ENCODE measurements at regions not wholly inside any gene's neighbourhood (a gene's known extent, or its start where the extent isn't known, plus 50 kb on each side); places are given as distances from the start of the nearest gene placed in this dataset.

DNA sequence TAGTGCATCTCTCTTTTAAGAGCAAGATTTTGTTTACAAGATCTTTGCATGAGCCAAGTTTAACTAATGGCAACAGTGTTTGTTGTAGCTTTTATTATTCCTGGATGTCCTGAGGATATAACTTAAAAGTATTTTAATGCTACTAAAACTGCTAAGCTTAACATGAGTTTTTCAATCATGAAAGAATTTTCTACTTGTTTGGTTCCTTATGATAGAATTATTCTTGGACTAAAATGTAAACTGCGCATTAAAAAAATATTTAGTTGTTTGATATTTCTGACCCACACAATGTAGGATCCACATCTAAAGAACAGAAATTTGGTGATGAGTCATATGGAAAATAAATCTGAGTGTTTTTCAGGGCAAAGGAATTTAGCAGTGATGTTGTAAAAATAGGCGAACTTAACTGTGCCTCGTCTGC is 70.8 kb downstream of the RAP2B start:
- Histone ChIP-seq H3K36me3 (no peaks in the 10 kb centered on the region), H3K4me2 (no peak overlapping the region), H3K27me3 (no peaks in the 10 kb centered on the region), H2AFZ (replicated peaks) (no peak overlapping the region), H4K20me1 (ENCODE audit: low read depth) (no peaks in the 10 kb centered on the region), H3K27ac (no peak overlapping the region), H3K4me3 (no peak overlapping the region), H3K79me2 (ENCODE audit: low read depth) (no peaks in the 10 kb centered on the region), H3F3A (ENCODE audit: low read depth) (no peaks in the 10 kb centered on the region), H3K4me1 (peaks cover 3% of the 10 kb centered on the region), H3K9me3 (ENCODE audit: low read depth) (no peaks in the 10 kb centered on the region), H3K9ac (no peak overlapping the region)
- H3K4me3 Mint-ChIP-seq, result no peak overlapping the region
- H3K4me1 Mint-ChIP-seq, result peaks cover 7% of the 10 kb centered on the region
- peaks cover 5% of the 10 kb centered on the region for H3K27me3 Mint-ChIP-seq (ENCODE audit: insufficient read depth, low read depth)
- no peak overlapping the region for H3K27ac Mint-ChIP-seq
- DNase-seq (ENCODE audit: low spot score), result no peak
- no peak for TF ChIP-seq EZH2phosphoT487 (IDR thresholded peaks at IDR 0.05)
- TF ChIP-seq, protein P1, sequence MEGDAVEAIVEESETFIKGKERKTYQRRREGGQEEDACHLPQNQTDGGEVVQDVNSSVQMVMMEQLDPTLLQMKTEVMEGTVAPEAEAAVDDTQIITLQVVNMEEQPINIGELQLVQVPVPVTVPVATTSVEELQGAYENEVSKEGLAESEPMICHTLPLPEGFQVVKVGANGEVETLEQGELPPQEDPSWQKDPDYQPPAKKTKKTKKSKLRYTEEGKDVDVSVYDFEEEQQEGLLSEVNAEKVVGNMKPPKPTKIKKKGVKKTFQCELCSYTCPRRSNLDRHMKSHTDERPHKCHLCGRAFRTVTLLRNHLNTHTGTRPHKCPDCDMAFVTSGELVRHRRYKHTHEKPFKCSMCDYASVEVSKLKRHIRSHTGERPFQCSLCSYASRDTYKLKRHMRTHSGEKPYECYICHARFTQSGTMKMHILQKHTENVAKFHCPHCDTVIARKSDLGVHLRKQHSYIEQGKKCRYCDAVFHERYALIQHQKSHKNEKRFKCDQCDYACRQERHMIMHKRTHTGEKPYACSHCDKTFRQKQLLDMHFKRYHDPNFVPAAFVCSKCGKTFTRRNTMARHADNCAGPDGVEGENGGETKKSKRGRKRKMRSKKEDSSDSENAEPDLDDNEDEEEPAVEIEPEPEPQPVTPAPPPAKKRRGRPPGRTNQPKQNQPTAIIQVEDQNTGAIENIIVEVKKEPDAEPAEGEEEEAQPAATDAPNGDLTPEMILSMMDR (IDR thresholded peaks at IDR 0.05), result no peak
- no peak for TF ChIP-seq EZH2 (IDR thresholded peaks at IDR 0.05)
- no peaks in the 10 kb centered on the region for H3K36me3 Mint-ChIP-seq
- H3K9me3 Mint-ChIP-seq, result peaks cover 2% of the 10 kb centered on the region

DNA sequence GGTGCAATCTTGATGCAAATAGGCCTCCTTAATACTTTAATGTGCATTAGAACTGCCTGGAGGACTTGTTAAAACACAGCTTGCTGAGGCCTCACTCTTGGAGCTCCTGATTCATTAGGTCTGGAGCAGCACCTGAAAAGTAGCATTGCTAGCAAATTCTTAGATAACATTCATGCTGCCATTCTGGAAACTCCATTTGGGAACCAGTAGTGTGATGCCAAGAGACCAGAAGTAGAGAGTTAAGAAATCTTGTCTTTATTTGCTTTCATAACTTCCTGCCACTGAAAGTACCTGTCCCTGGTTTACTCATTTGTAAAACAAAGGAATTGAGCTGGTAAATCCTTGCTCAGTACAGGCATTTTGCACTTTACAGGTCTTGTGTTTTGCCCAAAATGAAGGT is 72.0 kb downstream of the RAP2B start:
- H3K4me3 ChIP-seq, result no peak overlapping the region
- H3K9ac ChIP-seq, result no peak overlapping the region
- H2AFZ ChIP-seq (replicated peaks), result no peak overlapping the region
- H3K27me3 Mint-ChIP-seq (ENCODE audit: insufficient read depth, low read depth), result peaks cover 5% of the 10 kb centered on the region
- H3K4me1 ChIP-seq, result peaks cover 3% of the 10 kb centered on the region
- no peak for DNase-seq (ENCODE audit: low spot score)
- H3K27me3 ChIP-seq, result no peaks in the 10 kb centered on the region
- no peak overlapping the region for H3K4me3 Mint-ChIP-seq
- H3K9me3 ChIP-seq (ENCODE audit: low read depth), result no peaks in the 10 kb centered on the region
- no peaks in the 10 kb centered on the region for H3F3A ChIP-seq (ENCODE audit: low read depth)
- peaks cover 7% of the 10 kb centered on the region for H3K4me1 Mint-ChIP-seq
- TF ChIP-seq EZH2 (IDR thresholded peaks at IDR 0.05) (no peak), EZH2phosphoT487 (IDR thresholded peaks at IDR 0.05) (no peak)
- TF ChIP-seq, protein P1 (IDR thresholded peaks at IDR 0.05), result no peak
- peaks cover 2% of the 10 kb centered on the region for H3K9me3 Mint-ChIP-seq
- H3K27ac ChIP-seq, result no peak overlapping the region
- no peak overlapping the region for H3K4me2 ChIP-seq
- no peaks in the 10 kb centered on the region for H3K79me2 ChIP-seq (ENCODE audit: low read depth)
- no peaks in the 10 kb centered on the region for H4K20me1 ChIP-seq (ENCODE audit: low read depth)
- no peaks in the 10 kb centered on the region for H3K36me3 Mint-ChIP-seq
- no peak overlapping the region for H3K27ac Mint-ChIP-seq
- no peaks in the 10 kb centered on the region for H3K36me3 ChIP-seq

DNA sequence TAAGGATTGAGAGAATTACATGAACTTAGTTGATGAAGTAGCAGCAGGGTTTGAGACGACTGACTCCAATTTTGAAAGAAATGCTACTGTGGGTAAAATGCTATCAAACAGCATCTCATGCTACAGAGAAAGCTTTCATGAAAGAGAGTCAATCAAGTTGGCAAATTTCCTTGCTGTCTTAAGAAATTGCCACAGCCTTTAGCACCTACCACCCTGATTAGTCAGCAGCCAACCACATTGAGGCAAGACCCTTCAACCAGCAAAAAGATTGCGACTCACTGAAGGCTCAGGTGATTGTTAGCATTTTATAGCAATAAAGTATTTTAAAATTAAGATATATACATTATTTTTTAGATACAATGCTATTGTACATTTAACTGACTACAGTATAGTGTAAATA is 80.9 kb downstream of the RAP2B start:
- H3K4me2 ChIP-seq, result no peak overlapping the region
- no peak for DNase-seq (ENCODE audit: low spot score)
- Mint-ChIP-seq H3K27me3 (ENCODE audit: insufficient read depth, low read depth) (peaks cover 2% of the 10 kb centered on the region), H3K4me3 (no peak overlapping the region), H3K36me3 (no peaks in the 10 kb centered on the region), H3K27ac (no peak overlapping the region), H3K4me1 (no peaks in the 10 kb centered on the region), H3K9me3 (peaks cover 3% of the 10 kb centered on the region)
- H3K9me3 ChIP-seq (ENCODE audit: low read depth), result no peaks in the 10 kb centered on the region
- H3K27me3 ChIP-seq, result no peaks in the 10 kb centered on the region
- H3K4me3 ChIP-seq, result no peak overlapping the region
- no peak for TF ChIP-seq EZH2phosphoT487 (IDR thresholded peaks at IDR 0.05)
- TF ChIP-seq, protein P1 (IDR thresholded peaks at IDR 0.05), result no peak
- TF ChIP-seq EZH2 (IDR thresholded peaks at IDR 0.05), result no peak
- no peaks in the 10 kb centered on the region for H3K79me2 ChIP-seq (ENCODE audit: low read depth)
- H3K9ac ChIP-seq, result no peak overlapping the region
- no peak overlapping the region for H3K27ac ChIP-seq
- H3F3A ChIP-seq (ENCODE audit: low read depth), result no peaks in the 10 kb centered on the region
- no peaks in the 10 kb centered on the region for H4K20me1 ChIP-seq (ENCODE audit: low read depth)
- H2AFZ ChIP-seq (replicated peaks), result no peak overlapping the region
- H3K4me1 ChIP-seq, result no peaks in the 10 kb centered on the region
- H3K36me3 ChIP-seq, result no peaks in the 10 kb centered on the region
